GM12878 (cell line): ENCODE measurements at regions not wholly inside any gene's neighbourhood (a gene's known extent, or its start where the extent isn't known, plus 50 kb on each side); places are given as distances from the start of the nearest gene placed in this dataset.

Source experiments
- BHLHE40 ChIP-seq, 2 experiments: fragments of 450-650 bp in 1 of 2; IDR thresholded peaks; 2 replicates each; pipeline ENCODE4 v1.6.1; 2011 to 2017; ENCODE audit warnings: low read depth in 2 of 2, borderline replicate concordance in 1 of 2, improper control_type of control experiment in 1 of 2, low read length in 1 of 2, mild to moderate bottlenecking in 1 of 2
- CEBPB ChIP-seq, 2 experiments: fragments of 150-350 bp in 1 of 2; IDR thresholded peaks; 2 replicates each; pipeline ENCODE4 v1.6.1; 2012 to 2014; ENCODE audit warnings: low read depth in 2 of 2, low read length in 2 of 2, borderline replicate concordance in 1 of 2, inconsistent platforms in 1 of 2
- CHD2 ChIP-seq: IDR thresholded peaks from 2 replicates; pipeline ENCODE4 v1.6.1; 2011; ENCODE audit warnings: low read depth, low read length, improper control_type of control experiment, borderline replicate concordance
- EGR1 ChIP-seq, 2 experiments: IDR thresholded peaks; 1 replicate in 1 of 2; 2 replicates in 1 of 2; pipeline ENCODE4 v1.6.1; 2011 to 2012; ENCODE audit warnings: low read depth in 2 of 2, low read length in 2 of 2, borderline replicate concordance in 1 of 2, mild to moderate bottlenecking in 1 of 2, moderate library complexity in 1 of 2
- FOXM1 ChIP-seq: IDR thresholded peaks from 2 replicates; pipeline ENCODE4 v1.6.1; 2012; ENCODE audit warnings: low read depth, mild to moderate bottlenecking, inconsistent platforms, low read length, moderate library complexity
- MYC ChIP-seq: IDR thresholded peaks from 2 replicates; pipeline ENCODE4 v1.6.1; 2011; ENCODE audit warnings: mild to moderate bottlenecking, low read length, moderate library complexity, inconsistent platforms; ENCODE audit not compliant: insufficient read depth, insufficient replicate concordance, insufficient read length, severe bottlenecking
- NFYA ChIP-seq: IDR thresholded peaks from 2 replicates; pipeline ENCODE4 v1.6.1; 2011; ENCODE audit warnings: low read depth, mild to moderate bottlenecking, low read length, improper control_type of control experiment, borderline replicate concordance
- NFYB ChIP-seq: IDR thresholded peaks from 2 replicates; pipeline ENCODE4 v1.6.1; 2011; ENCODE audit warnings: low read depth, mild to moderate bottlenecking, low read length, improper control_type of control experiment, moderate library complexity; ENCODE audit not compliant: insufficient read depth
- POLR2A ChIP-seq: IDR thresholded peaks from 2 replicates; pipeline ENCODE4 v1.6.1; 2011; ENCODE audit warnings: low read depth, mild to moderate bottlenecking, low read length
- TF ChIP-seq, protein P1 (sequence below), 3 experiments: IDR thresholded peaks in 2 of 3; conservative IDR thresholded peaks in 1 of 3; 2 replicates each; pipeline ENCODE4 v1.5.1; 2011; ENCODE audit warnings: low read depth in 3 of 3, low read length in 3 of 3, mild to moderate bottlenecking in 3 of 3, control low read depth in 2 of 3, moderate library complexity in 2 of 3, inconsistent platforms in 1 of 3, mixed read lengths in 1 of 3; ENCODE audit not compliant: control insufficient read depth in 2 of 3, insufficient read depth in 1 of 3; ENCODE audit errors: extremely low read depth in 1 of 3

DNA sequence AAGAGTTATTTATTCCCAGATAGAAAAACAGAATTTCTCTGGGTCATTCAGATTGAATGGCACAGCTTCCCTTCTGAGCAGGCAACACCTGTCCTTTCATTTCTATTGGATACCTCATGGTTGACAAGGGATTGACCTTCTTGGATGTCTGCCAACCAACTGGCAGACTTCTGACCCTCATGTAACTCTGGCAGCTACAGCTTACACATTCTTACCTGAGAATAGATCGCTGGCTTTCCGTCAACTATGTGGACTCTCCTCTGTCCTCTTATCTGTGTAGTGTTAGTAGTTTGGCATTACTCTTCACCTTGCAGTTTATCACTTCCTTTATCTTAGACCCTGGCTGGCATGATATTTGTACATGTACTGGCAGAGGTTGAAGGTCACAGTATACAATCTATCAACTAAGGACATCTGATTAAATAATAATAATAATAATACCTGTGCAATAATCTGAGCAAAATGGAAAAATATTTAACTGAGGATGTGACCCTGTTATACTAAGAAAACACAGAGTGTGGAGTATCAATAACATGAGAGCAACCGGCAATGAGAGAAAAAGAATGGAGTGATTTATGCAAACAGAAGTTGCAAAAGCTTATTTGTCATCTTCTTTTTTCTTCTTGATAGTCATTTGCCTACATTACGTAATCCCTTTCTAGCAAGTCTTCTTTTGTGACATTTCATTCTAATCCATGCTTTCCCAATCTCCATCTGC is 1118.2 kb downstream of the ARAP2 start:
- TF ChIP-seq CHD2 (no peak), NFYB (no peak), NFYA (no peak), BHLHE40 (IDR thresholded peaks at IDR 0.05; ENCODE audit: borderline replicate concordance in 1 of 2, low read depth in 2 of 2, low read length in 1 of 2) (no peak), FOXM1 (no peak), CEBPB (IDR thresholded peaks at IDR 0.05; ENCODE audit: borderline replicate concordance in 1 of 2, low read depth in 2 of 2, low read length in 2 of 2) (no peak), POLR2A (no peak), EGR1 (IDR thresholded peaks at IDR 0.05; ENCODE audit: borderline replicate concordance in 1 of 2, low read depth in 2 of 2, low read length in 2 of 2) (no peak), MYC (no peak)
- TF ChIP-seq, protein P1, sequence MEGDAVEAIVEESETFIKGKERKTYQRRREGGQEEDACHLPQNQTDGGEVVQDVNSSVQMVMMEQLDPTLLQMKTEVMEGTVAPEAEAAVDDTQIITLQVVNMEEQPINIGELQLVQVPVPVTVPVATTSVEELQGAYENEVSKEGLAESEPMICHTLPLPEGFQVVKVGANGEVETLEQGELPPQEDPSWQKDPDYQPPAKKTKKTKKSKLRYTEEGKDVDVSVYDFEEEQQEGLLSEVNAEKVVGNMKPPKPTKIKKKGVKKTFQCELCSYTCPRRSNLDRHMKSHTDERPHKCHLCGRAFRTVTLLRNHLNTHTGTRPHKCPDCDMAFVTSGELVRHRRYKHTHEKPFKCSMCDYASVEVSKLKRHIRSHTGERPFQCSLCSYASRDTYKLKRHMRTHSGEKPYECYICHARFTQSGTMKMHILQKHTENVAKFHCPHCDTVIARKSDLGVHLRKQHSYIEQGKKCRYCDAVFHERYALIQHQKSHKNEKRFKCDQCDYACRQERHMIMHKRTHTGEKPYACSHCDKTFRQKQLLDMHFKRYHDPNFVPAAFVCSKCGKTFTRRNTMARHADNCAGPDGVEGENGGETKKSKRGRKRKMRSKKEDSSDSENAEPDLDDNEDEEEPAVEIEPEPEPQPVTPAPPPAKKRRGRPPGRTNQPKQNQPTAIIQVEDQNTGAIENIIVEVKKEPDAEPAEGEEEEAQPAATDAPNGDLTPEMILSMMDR (IDR thresholded peaks at IDR 0.05 in 2 of 3, conservative IDR thresholded peaks at IDR 0.05 in 1 of 3; ENCODE audit: control insufficient read depth in 2 of 3, extremely low read depth in 1 of 3, insufficient read depth in 1 of 3, low read depth in 3 of 3, low read length in 3 of 3) = no peak
